Activated naive CD8-positive, alpha-beta T cell treated with anti-CD3 and anti-CD28 coated beads, Interleukin-2, amount 50 U/mL, for 16 hours (primary cell): ENCODE measurements at regions not wholly inside any gene's neighbourhood (a gene's known extent, or its start where the extent isn't known, plus 50 kb on each side); places are given as distances from the start of the nearest gene placed in this dataset.

Source experiments
- DNase-seq: peaks from one replicate; pipeline ENCODE4 v3.0.0-alpha.2; 2020; ENCODE audit warnings: low read depth, low spot score

DNA sequence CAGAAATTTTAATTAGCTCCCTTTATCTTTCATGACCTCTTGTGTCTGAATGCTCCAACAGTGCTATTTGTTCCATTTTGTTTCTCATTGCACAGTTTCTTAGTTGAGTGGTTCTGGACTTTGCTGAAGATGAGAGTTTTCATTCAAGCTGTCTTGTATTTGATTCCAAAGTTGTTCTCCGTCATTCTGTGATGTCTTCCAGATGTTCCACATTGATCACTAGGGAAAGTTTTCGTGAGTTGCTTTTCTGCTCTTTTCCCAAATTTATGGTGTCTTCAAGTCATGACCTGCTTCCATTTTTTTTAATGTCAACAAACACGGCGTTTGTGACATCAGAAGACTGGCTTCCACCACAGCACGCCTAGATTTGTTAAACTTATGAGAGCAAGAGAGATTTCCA lies 575.5 kb downstream of the MRPL39 start:
- no peak for DNase-seq

- no peak for DNase-seq
Measured at GRCh38 chr21:25029580-25029979, 577.7 kb downstream of the MRPL39 start.

DNA sequence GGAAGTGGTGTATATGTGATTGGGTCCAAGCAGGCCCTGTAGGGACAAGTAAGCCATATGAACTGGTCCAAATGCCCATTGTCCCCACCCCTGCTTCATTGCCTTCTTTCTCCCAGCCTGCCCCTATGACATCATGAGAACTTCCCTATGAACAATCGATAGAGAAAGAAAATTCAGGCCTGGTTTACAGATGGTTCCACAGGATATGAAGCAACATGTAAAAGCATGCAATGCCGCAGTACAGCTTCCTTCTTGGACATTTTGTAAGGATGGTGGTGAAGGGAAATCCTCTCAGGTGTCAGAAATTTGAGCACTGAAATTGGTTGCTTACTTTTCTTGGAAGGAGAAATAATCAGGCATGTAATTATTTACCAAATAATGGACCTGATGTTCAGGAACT lies 581.7 kb downstream of the MRPL39 start:
- no peak for DNase-seq

- no peak for DNase-seq
Measured at GRCh38 chr21:25024639-25025038, 582.6 kb downstream of the MRPL39 start.

GRCh38 chr21:25005388-25005787 lies 601.9 kb downstream of the MRPL39 start:
- no peak for DNase-seq

DNA sequence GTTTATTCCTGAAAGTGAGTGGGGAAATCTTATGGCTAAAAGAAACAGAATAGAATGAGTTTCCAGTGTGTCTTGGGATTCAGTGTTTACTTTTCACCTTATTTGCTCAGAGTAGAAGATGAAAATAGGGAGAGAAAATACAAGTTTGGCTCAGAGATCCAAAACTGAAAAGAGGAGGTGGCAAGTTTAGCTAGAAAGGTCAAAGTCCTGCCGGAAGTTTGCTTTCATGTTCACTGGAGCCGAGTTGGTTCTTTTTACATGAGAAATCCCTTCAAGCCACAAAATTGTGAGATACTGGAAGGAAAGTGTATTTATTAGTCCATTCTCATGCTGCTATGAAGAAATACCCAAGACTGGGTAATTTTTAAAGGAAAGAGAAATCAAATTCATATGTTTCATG lies 604.6 kb downstream of the MRPL39 start:
- DNase-seq = no peak

DNA sequence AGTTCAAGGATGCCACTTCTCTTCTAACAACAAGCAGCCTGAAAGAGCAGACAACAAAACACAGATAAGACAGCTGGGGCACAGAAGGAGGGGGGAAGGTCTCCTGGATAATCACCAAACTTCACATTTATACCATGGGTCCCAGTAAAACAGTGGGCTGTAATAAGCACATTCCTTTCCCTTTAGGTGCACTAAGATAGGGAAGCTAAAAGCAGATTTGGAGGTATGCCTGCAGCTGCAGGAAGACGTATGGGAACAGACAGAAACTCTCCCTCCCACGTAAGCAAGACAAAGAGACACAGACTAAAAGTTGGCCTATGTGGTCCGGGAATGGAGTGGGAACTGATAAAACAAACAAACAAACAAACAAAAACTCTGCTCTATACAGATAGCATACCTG lies 612.1 kb downstream of the MRPL39 start:
- no peak for DNase-seq

DNA sequence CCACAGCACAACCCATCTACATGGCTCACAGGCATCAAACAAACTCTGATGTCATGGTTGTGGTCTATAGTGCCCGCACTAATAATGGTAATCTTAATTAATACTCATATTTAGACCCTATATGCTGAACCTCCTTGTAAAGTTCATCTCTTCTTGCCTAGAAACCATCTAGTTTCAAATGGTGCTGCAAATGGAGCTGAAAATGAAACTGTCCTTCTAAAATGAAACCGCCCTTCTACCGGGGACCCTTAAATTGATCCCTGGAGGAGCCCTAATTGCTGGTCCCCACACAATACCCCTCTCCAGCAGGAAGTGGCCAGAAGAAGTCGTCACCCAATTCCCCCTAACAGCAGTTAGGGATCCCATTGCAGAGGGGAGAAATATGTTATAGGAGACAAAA lies 612.6 kb downstream of the MRPL39 start:
- DNase-seq = no peak

- no peak for DNase-seq
Measured at GRCh38 chr21:24989516-24989915, 617.8 kb downstream of the MRPL39 start.

DNA sequence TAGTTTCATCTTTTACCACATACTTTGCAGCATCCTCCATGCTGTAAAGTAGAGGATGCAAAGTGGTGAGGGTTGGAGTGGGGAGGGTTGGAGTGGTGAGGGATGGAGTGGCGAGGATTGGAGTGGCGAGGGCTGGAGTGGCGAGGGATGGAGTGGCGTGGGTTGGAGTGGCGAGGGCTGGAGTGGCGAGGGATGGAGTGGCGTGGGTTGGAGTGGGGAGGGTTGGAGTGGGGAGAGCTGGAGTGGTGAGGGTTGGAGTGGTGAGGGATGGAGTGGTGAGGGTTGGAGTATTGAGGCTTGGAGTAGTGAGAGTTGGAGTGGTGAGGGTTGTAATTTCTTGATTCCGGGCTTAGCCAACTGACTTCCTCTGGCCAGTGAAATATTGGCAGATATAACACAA lies 618.3 kb downstream of the MRPL39 start:
- DNase-seq = no peak

- no peak for DNase-seq
Measured at GRCh38 chr21:24976238-24976637, 631.0 kb downstream of the MRPL39 start.

- DNase-seq = no peak
Measured at GRCh38 chr21:24969068-24969467, 638.2 kb downstream of the MRPL39 start.

DNA sequence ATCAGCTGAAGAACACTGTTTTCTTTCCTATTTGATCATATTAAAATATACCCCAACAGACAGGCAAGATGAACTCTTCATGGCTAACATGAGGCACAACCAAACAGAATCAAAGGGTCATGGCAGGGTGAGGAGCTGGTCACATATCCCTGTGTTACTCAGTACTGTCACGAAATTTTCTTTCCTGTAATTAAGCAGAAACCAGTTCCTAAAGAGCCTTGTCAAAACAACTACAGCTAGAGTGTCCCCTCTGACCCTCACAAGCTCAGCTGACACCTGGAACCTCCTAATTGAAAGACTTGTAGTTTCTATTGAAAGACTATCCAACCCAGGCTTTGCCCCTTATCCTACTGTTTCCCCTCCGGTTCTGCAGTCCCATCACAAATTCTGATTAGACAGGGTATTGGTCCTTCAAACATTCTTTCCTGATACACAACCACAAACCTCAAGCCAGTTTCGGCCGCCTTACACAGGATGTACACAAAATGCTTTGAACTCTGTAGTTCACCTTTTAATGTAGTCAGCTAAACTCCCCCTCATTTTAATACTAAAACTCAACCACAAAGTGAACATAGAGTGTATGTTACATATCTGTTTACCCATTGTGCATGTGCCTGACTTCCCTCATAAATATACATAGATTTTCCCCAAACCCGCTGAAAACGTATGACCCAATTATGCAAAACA lies 651.9 kb downstream of the MRPL39 start:
- no peak for DNase-seq

GRCh38 chr21:24948186-24948585 lies 659.1 kb downstream of the MRPL39 start:
- no peak for DNase-seq

GRCh38 chr21:24945910-24946309 lies 661.4 kb downstream of the MRPL39 start:
- DNase-seq = no peak

DNA sequence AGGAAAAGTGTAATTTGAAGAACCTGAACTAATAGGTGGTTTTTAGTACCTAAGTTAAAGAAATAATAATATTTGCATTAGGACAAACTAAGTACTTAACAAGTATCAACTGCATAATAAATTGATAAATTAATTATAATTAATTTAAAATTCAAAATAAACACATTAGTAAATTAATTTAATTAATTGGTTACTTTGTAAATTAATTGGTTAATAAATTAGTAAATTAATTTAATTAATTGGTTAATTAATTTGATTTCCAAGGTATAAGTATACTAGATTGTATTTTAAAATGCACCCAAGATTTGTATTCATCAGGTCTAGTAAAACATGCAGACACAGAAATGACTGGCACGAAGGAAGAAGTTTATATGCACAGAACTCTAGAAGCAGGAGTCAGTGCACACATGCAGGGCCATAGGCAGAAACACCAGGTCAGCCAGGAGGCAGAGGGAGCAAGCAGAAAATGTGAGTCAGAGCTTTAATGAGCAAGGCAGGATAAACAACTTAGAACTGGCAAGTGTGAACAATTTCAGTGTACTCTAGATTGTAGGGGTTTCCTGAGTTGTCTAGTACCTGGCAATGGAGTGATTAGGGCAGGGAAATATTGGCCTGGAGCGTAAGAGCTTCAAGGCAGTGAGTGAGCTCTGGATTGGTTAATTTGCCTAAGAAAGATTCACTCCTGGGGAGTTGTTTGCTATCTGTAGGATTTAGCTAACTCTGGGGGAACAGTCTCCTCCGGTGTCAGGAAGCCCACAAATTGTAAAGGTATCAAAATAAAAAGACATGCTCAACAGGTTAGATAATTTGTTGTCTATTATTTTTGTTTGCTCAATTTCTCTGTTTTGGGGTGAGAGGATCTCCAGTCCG lies 665.7 kb downstream of the MRPL39 start:
- no peak for DNase-seq

DNA sequence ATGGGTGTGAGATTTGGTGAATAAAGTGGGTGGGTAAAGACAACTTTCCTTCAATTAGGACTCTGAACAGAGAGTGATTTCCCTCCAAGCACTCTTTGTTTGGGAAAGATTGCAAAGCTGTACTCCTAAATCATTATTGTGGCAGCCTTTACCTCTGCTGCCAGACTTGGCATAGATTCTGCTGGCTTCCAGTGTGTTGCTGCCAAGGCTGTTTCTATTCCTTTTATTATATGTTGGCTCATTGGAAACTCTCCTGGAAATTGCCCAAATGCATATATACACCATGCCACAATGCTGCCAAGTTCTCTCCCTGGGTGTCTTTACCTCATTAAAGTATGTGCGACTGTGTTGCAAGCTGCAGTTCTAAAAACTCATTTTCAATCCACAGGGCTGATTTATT lies 668.0 kb downstream of the MRPL39 start:
- DNase-seq = no peak

- no peak for DNase-seq
Measured at GRCh38 chr21:24938573-24938972, 668.7 kb downstream of the MRPL39 start.

DNA sequence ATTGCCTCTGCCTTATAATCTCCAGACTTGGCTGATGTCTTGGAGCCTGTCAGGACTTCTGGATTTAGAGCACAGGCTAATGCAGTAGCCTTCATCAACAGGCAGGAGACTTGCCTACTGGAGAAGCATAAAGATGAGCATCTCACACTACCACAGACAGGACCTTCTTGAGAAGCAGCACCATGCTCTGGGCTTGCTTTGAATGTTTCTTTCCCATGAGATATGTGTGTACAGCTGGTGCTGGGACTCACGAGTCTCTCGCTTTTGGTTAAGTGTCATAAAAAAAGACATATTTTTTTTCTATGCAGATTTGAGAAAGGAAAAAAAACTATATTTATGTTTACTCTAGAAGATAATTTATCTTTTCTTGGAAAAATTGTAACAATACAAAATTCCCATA lies 671.3 kb downstream of the MRPL39 start:
- DNase-seq = no peak

DNA sequence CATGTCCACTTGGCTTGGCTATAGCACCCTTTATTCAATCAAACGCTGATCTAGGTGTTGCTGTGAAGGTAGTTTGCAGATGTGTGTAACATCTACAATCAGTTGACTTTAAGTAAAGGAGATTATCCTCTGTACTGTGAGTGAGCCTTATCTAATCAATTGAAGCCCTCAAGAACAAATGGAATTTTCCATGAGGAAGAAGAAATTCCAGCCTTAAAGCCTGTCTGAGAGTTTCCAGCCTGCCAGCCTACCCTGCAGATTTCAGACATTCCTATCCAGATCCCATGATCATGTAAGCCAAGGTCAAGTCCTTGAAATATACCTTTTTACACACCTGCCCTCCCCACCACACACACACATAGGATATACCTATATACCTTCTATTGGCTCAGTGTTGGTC lies 696.7 kb downstream of the MRPL39 start:
- DNase-seq = no peak

DNA sequence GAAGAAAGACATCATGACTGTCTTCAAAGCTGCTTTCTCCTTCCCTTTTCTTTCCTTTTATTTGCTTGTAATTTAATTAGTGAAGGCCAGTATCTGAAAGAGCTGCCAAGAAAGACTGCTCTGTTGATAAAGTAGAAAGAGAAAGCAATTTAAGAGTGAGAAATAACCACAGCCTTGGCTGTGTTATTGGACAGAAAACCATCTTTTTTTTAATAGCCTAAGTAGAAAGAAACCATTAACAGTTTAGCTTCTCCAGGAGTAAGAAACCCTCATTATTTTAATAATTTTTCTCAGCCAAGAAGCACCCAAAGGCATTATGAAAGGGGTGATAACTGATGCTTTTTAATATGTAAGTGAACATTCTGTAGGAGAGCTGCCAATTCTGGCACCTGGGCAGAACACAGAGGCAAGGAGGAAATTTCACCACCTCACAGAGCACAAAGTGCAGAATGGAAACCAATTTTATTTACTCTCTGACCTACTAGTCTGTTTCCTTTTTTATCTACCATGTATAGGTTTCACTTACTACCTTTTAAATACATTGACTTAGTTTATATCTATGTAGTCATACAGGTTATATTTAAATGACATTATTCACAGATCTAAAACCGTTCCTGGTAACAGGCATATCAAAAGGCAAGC lies 703.2 kb downstream of the MRPL39 start:
- DNase-seq = no peak

GRCh38 chr21:24899138-24899537 lies 708.1 kb downstream of the MRPL39 start:
- DNase-seq = no peak

DNA sequence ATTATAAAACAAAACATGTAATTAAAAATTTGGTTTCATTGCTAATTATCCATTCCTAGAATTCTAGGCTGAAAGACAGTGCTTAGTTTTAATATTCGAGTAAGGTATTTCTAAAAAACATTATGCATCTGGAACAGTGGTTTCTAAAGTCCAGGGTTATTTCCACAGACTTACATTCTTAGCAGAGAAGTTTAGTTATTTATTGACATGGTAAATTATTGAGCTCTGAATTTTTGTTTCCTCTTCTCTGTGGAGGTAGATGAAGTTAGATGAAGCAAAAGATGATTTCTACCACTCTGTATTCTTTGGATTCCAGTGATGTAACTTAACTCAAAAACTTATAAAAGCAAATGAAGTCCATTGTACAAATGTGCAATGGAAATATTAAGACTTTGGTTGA lies 709.4 kb downstream of the MRPL39 start:
- no peak for DNase-seq
